Body of pancreas (tissue), 4 donors: ENCODE measurements at regions not wholly inside any gene's neighbourhood (a gene's known extent, or its start where the extent isn't known, plus 50 kb on each side); places are given as distances from the start of the nearest gene placed in this dataset.

Experiments
- CTCF ChIP-seq, 7 experiments: fragments of 450-650 bp in 4 of 7; fragments of 200-600 bp in 3 of 7; sonication (generic) in 3 of 7; IDR thresholded peaks; one replicate each; pipeline ENCODE4 v1.5.1; 2016 to 2019; ENCODE audit warnings: antibody characterized with exemption in 7 of 7
- POLR2A ChIP-seq, 3 donors: fragments of 450-650 bp; IDR thresholded peaks; one replicate each; pipeline ENCODE4 v1.6.1; 2016; ENCODE audit warnings: antibody characterized with exemption in 3 of 3, mild to moderate bottlenecking in 2 of 3

- no peak for TF ChIP-seq CTCF (IDR thresholded peaks at IDR 0.05)
- no peak for TF ChIP-seq POLR2A (IDR thresholded peaks at IDR 0.05)
These were observed 162.6 kb upstream of the SGCG start for GRCh38 chr13:23018143-23018542.
